K562 (cell line): ENCODE measurements at regions not wholly inside any gene's neighbourhood (a gene's known extent, or its start where the extent isn't known, plus 50 kb on each side); places are given as distances from the start of the nearest gene placed in this dataset.
A peak's percentile ranks its signal among the peaks of the same experiment; 100 is the strongest.

Experiments used
- FOSL1 ChIP-seq: fragments of 200-800 bp; sonication (Bioruptor generic); conservative IDR thresholded peaks from 2 replicates; pipeline ENCODE4 v1.6.1; 2016; ENCODE audit warnings: missing genetic modification characterization, missing compliant biosample characterization
- GABPA ChIP-seq: fragments of 200-800 bp; sonication (Bioruptor generic); conservative IDR thresholded peaks from 2 replicates; pipeline ENCODE4 v1.6.1; 2016; ENCODE audit warnings: low read depth, missing genetic modification characterization, missing compliant biosample characterization
- MGA ChIP-seq: fragments of 450-650 bp; IDR thresholded peaks from 2 replicates; pipeline ENCODE4 v1.6.1; 2016; ENCODE audit warnings: mild to moderate bottlenecking, moderate library complexity
- ZNF165 ChIP-seq: fragments of 250-450 bp; sonication (Bioruptor Pico); IDR thresholded peaks from 2 replicates; pipeline ENCODE4 v1.4.0; 2020; ENCODE audit warnings: borderline replicate concordance
- ZNF395 ChIP-seq: fragments of 200-800 bp; sonication (Bioruptor generic); IDR thresholded peaks from 2 replicates; pipeline ENCODE4 v1.6.1; 2017; ENCODE audit warnings: missing genetic modification characterization, missing compliant biosample characterization

DNA sequence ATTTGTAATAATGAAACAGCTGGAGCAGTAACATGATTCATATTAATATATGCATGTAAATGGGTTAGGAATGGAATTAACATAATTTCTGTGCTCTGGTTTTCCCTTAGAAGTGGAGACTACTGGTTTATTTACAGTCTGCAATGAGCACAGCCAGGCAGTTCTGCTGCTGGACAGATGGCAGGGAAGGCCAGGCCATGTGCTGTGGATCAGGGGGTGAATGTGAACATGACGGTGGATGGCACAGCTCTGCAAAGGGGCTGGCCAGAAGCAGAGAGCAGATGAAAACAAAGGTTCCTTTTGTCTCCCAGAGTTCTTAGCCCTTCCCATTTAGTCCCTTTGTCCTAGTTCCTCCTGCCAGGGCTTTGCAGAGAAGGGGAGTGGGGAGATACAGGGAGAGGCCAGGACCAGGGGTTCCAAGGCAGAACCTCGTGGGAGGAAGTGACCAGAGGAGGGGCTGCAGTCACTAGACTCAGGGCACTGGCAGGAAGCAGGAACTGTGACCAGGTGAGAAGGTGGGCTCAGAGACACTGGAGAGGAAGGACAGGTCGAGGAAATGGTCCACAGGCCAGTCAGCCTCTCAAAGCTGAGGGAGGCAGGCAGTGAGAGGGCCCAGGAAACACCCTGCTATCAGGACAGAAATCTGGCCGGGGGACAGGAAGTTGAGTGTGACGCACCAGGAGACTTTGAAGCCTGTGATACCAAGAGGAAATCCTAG, 112.9 kb upstream of the ATP8B1 start (continued):
- TF ChIP-seq MGA: peak; percentile 14; the same call in 1 of the 2 replicates
- 0 out of 2 replicates have a peak, but pooled peaks have one; percentile 23 for TF ChIP-seq FOSL1 (tag)
- TF ChIP-seq ZNF165 (CRISPR knock-in tag): no peak
- peak; percentile 75 for TF ChIP-seq GABPA (tag)
- TF ChIP-seq ZNF395 (CRISPR knock-in tag): no peak
